Fibroblast of mammary gland (primary cell): ENCODE measurements at regions not wholly inside any gene's neighbourhood (a gene's known extent, or its start where the extent isn't known, plus 50 kb on each side); places are given as distances from the start of the nearest gene placed in this dataset.

Experiments used
- DNase-seq: peaks from one replicate; pipeline ENCODE4 v3.0.0-alpha.2; 2010; ENCODE audit warnings: low read depth
- H3K4me3 ChIP-seq: 2 replicates; pipeline ENCODE4 v1.5.1; 2011; ENCODE audit warnings: low read depth, mild to moderate bottlenecking, low read length, moderate library complexity; ENCODE audit not compliant: control insufficient read depth
- TF ChIP-seq, protein P1 (sequence below): conservative IDR thresholded peaks from 2 replicates; pipeline ENCODE4 v1.5.1; 2011; ENCODE audit warnings: low read depth, low read length, inconsistent platforms; ENCODE audit not compliant: control insufficient read depth, insufficient read depth

GRCh38 chr2:146532509-146533147 lies 1312.2 kb upstream of the ACVR2A start:
- DNase-seq, result no peak
- TF ChIP-seq, protein P1, sequence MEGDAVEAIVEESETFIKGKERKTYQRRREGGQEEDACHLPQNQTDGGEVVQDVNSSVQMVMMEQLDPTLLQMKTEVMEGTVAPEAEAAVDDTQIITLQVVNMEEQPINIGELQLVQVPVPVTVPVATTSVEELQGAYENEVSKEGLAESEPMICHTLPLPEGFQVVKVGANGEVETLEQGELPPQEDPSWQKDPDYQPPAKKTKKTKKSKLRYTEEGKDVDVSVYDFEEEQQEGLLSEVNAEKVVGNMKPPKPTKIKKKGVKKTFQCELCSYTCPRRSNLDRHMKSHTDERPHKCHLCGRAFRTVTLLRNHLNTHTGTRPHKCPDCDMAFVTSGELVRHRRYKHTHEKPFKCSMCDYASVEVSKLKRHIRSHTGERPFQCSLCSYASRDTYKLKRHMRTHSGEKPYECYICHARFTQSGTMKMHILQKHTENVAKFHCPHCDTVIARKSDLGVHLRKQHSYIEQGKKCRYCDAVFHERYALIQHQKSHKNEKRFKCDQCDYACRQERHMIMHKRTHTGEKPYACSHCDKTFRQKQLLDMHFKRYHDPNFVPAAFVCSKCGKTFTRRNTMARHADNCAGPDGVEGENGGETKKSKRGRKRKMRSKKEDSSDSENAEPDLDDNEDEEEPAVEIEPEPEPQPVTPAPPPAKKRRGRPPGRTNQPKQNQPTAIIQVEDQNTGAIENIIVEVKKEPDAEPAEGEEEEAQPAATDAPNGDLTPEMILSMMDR, result no peak
- no peak overlapping the region for H3K4me3 ChIP-seq

DNA sequence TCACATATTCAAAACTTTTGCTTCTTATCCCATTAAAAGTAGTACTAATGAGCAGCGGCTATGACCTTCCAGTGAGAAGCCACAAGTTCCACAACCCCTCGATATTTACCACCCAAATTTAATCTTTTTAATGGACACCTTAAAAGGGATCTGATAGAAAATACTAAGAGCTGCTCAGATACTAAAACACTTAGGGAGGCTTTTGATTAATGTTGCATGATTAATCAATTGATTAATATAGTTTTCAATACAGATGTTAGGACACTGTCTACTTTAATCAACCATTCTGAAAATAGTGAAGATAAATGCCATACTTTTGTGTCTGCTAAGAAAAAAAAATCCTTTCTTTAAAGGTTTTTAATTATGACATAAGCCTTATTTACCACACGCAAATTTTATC lies 1312.8 kb upstream of the ACVR2A start:
- DNase-seq, result no peak
- H3K4me3 ChIP-seq, result no peak overlapping the region
- TF ChIP-seq, protein P1, result no peak

DNA sequence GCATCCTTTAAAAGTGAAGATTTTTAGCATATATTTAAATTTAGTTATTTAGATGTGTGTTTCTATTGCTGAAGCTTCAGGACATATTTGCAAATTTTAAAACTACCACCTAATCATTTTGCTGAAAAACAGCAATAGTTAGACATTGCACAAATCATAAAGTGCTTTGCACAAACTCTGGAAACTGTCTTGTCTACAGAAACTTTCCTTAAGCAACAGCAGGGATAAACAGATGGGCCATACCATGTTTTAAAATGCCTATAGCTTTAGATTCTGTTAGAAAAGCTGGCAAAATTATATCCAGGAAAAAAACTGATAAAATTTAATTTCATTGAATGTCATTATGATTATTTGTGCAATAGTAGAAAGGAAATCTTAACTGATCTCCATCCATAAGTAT lies 1313.9 kb upstream of the ACVR2A start:
- TF ChIP-seq, protein P1, result no peak
- no peak for DNase-seq
- no peak overlapping the region for H3K4me3 ChIP-seq

DNA sequence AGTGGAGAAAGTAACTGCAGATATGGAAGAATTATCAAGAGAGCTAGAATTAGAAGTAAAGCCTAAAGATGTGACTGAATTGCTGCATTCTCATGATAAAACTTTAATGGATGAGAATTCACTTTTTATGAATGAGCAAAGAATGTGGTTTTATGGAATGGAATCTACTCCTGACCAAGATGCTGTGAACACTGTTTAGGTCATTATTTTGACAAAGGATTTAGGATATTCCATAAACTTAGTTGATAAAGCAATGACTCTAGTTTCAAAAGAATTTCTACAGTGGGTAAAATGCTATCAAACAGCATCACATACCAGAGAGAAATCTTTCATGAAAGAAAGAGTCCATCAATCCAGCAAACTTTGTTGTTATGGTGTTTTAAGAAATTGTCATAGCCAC lies 1317.7 kb upstream of the ACVR2A start:
- TF ChIP-seq, protein P1, result no peak
- H3K4me3 ChIP-seq, result no peak overlapping the region
- no peak for DNase-seq

- DNase-seq, result peak; percentile 13
- H3K4me3 ChIP-seq, result no peak overlapping the region
- TF ChIP-seq, protein P1, result peak; percentile 15
Measured at GRCh38 chr2:146523196-146523595, 1321.6 kb upstream of the ACVR2A start.

GRCh38 chr2:146506851-146507250 lies 1338.0 kb upstream of the ACVR2A start:
- H3K4me3 ChIP-seq, result no peak overlapping the region
- TF ChIP-seq, protein P1, result no peak
- DNase-seq, result no peak

DNA sequence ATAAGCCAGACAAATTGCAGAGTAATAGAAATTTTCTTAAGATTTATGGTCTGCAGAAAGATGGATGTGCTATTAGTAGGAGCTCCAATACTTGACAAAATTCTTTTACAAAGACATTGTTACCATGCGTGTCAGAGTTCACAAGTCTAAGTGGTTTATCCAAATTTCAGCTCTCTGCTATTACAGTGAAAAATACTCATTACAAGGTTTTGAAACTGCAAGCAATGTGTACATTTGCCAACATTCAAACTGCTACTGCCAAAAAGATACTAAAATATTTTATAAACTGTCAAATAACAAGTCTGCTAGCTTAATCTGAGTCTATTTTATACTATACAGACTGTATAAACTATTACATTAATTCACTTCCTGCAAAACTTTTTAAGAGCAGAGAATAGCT lies 1341.5 kb upstream of the ACVR2A start:
- TF ChIP-seq, protein P1, result no peak
- no peak overlapping the region for H3K4me3 ChIP-seq
- DNase-seq, result no peak
